H1 (cell line): ENCODE measurements at regions not wholly inside any gene's neighbourhood (a gene's known extent, or its start where the extent isn't known, plus 50 kb on each side); places are given as distances from the start of the nearest gene placed in this dataset.
A peak's percentile ranks its signal among the peaks of the same experiment; 100 is the strongest.

Experiments
- CTCF ChIA-PET: fragments of 300-600 bp; sonication (Branson Sonifier 250); formaldehyde crosslinking; loops from one replicate; lab custom pipeline; 2021; ENCODE audit not compliant: partially characterized antibody; lab: Charles Lee
- POLR2A ChIA-PET: fragments of 300-600 bp; sonication (Branson Sonifier 250); formaldehyde crosslinking; loops from one replicate; lab custom pipeline; 2021; ENCODE audit warnings: inconsistent platforms; ENCODE audit not compliant: partially characterized antibody; lab: Charles Lee
- DNase-seq, 2 experiments: peaks; one replicate each; pipeline versions ENCODE4 v3.0.0 to v3.0.0-alpha.2; 2010 to 2022; ENCODE audit warnings: low spot score in 2 of 2, low read depth in 1 of 2, mixed read lengths in 1 of 2
- FAIRE-seq: peaks from 2 replicates; lab custom pipeline; 2011; peaks lifted over from hg19 to GRCh38; lab: Jason Lieb, UNC
- H2AFZ ChIP-seq: 2 replicates; pipeline ENCODE4 v1.8.1; 2012; ENCODE audit warnings: low read length, inconsistent platforms
- H2AK5ac ChIP-seq: 2 replicates; pipeline ENCODE4 v1.6.1; 2013; ENCODE audit warnings: low read depth, low read length
- H2BK120ac ChIP-seq: replicated peaks from 2 replicates; pipeline ENCODE3; 2013; ENCODE audit warnings: low read depth, low read length, inconsistent platforms
- H2BK12ac ChIP-seq: 2 replicates; pipeline ENCODE4 v1.6.1; 2013; ENCODE audit warnings: low read depth, low read length
- H2BK15ac ChIP-seq: 2 replicates; pipeline ENCODE4 v1.6.1; 2013; ENCODE audit warnings: low read length
- H2BK20ac ChIP-seq: 2 replicates; pipeline ENCODE4 v1.6.1; 2013; ENCODE audit warnings: low read length
- H2BK5ac ChIP-seq: 2 replicates; pipeline ENCODE4 v1.6.1; 2013; ENCODE audit warnings: low read depth, low read length
- H3K14ac ChIP-seq: 2 replicates; pipeline ENCODE4 v1.6.1; 2013; ENCODE audit warnings: inconsistent platforms; ENCODE audit not compliant: insufficient read length
- H3K18ac ChIP-seq: 2 replicates; pipeline ENCODE4 v1.6.1; 2013; ENCODE audit warnings: low read length; ENCODE audit errors: extremely low read depth
- H3K23ac ChIP-seq: 2 replicates; pipeline ENCODE4 v1.6.1; 2013; ENCODE audit warnings: inconsistent platforms; ENCODE audit not compliant: insufficient read length
- H3K23me2 ChIP-seq: 2 replicates; pipeline ENCODE4 v1.6.1; 2013; ENCODE audit warnings: low read depth, low read length
- H3K27ac ChIP-seq: 2 replicates; pipeline ENCODE4 v1.6.1; 2011; ENCODE audit warnings: low read depth, low read length, inconsistent platforms
- H3K27me3 ChIP-seq, 4 experiments: replicated peaks in 1 of 4; 1 replicate in 1 of 4; 2 replicates in 3 of 4; pipeline versions ENCODE4 v1.6.1 to v1.8.1; 2011 to 2013; ENCODE audit warnings: low read length in 3 of 4, mild to moderate bottlenecking in 3 of 4, inconsistent platforms in 2 of 4, mixed read lengths in 2 of 4, moderate library complexity in 1 of 4; ENCODE audit not compliant: control insufficient read depth in 3 of 4, insufficient read depth in 3 of 4; ENCODE audit errors: extremely low read depth in 1 of 4
- H3K36me3 ChIP-seq, 4 experiments: 2 replicates each; pipeline versions ENCODE4 v1.6.1 to v1.8.1; 2011 to 2013; ENCODE audit warnings: mild to moderate bottlenecking in 4 of 4, low read length in 3 of 4, moderate library complexity in 2 of 4, control low read depth in 1 of 4, inconsistent platforms in 1 of 4; ENCODE audit not compliant: insufficient read depth in 4 of 4, control insufficient read depth in 2 of 4
- H3K4ac ChIP-seq: replicated peaks from 2 replicates; pipeline ENCODE3; 2013; ENCODE audit warnings: low read length, low read depth, mixed read lengths, inconsistent platforms; ENCODE audit not compliant: insufficient read length
- H3K4me1 ChIP-seq, 4 experiments: replicated peaks in 1 of 4; 1 replicate in 1 of 4; 2 replicates in 3 of 4; pipeline versions ENCODE4 v1.6.1 to v1.8.1; 2011 to 2013; ENCODE audit warnings: low read length in 3 of 4, inconsistent platforms in 2 of 4, mixed read lengths in 1 of 4; ENCODE audit not compliant: insufficient read depth in 4 of 4, control insufficient read depth in 3 of 4
- H3K4me2 ChIP-seq, 2 experiments: 2 replicates each; pipeline versions ENCODE4 v1.6.1 to v1.8.1; 2011 to 2013; ENCODE audit warnings: low read depth in 2 of 2, low read length in 2 of 2, control low read depth in 1 of 2, inconsistent platforms in 1 of 2, mild to moderate bottlenecking in 1 of 2; ENCODE audit not compliant: insufficient read depth in 1 of 2
- H3K4me3 ChIP-seq, 4 experiments: fragments of 200-600, 300-600 bp in 1 of 4; sonication (generic), shearing (Covaris generic), sonication (Bioruptor Twin) in 1 of 4; 2 replicates each; pipeline versions ENCODE4 v1.5.1 to v1.8.1; 2011 to 2016; ENCODE audit warnings: low read length in 4 of 4, low read depth in 3 of 4, control low read depth in 2 of 4, inconsistent platforms in 2 of 4, mild to moderate bottlenecking in 2 of 4, mixed read lengths in 1 of 4, moderate library complexity in 1 of 4; ENCODE audit not compliant: insufficient read depth in 2 of 4; ENCODE audit errors: extremely low read depth in 1 of 4
- H3K56ac ChIP-seq: replicated peaks from 2 replicates; pipeline ENCODE3; 2013; ENCODE audit warnings: low read depth, mild to moderate bottlenecking, mixed read lengths, low read length, inconsistent platforms; ENCODE audit not compliant: insufficient read length
- H3K79me1 ChIP-seq: 2 replicates; pipeline ENCODE4 v1.6.1; 2013; ENCODE audit warnings: low read depth, low read length, control low read depth
- H3K79me2 ChIP-seq, 2 experiments: 2 replicates each; pipeline versions ENCODE4 v1.6.1 to v1.8.1; 2012 to 2013; ENCODE audit warnings: low read length in 2 of 2, mild to moderate bottlenecking in 2 of 2, inconsistent platforms in 1 of 2; ENCODE audit not compliant: insufficient read depth in 2 of 2, control insufficient read depth in 1 of 2
- H3K9ac ChIP-seq, 4 experiments: replicated peaks in 1 of 4; 1 replicate in 1 of 4; 2 replicates in 3 of 4; pipeline versions ENCODE4 v1.6.1 to v1.8.1; 2011 to 2013; ENCODE audit warnings: low read depth in 3 of 4, low read length in 3 of 4, control low read depth in 2 of 4, mild to moderate bottlenecking in 2 of 4, moderate library complexity in 2 of 4, inconsistent platforms in 1 of 4; ENCODE audit errors: extremely low read depth in 1 of 4
- H3K9me3 ChIP-seq, 2 experiments: 2 replicates each; pipeline versions ENCODE4 v1.6.1 to v1.8.1; 2012 to 2013; ENCODE audit warnings: mild to moderate bottlenecking in 2 of 2, moderate library complexity in 2 of 2, control low read depth in 1 of 2, inconsistent platforms in 1 of 2, low read depth in 1 of 2, low read length in 1 of 2, mixed read lengths in 1 of 2; ENCODE audit not compliant: insufficient read depth in 2 of 2
- H4K20me1 ChIP-seq, 2 experiments: replicated peaks in 1 of 2; 2 replicates each; pipeline versions ENCODE3 to v1.8.1; 2011 to 2013; ENCODE audit warnings: inconsistent platforms in 2 of 2, low read length in 2 of 2, mild to moderate bottlenecking in 1 of 2; ENCODE audit not compliant: insufficient read depth in 2 of 2, control insufficient read depth in 1 of 2
- H4K5ac ChIP-seq: 2 replicates; pipeline ENCODE4 v1.6.1; 2013; ENCODE audit warnings: low read length, low read depth, mixed read lengths, inconsistent platforms; ENCODE audit not compliant: insufficient read length
- H4K8ac ChIP-seq: 2 replicates; pipeline ENCODE4 v1.8.0; 2013; ENCODE audit warnings: mild to moderate bottlenecking, moderate library complexity, low read length, inconsistent platforms; ENCODE audit not compliant: insufficient read depth; ENCODE audit errors: extremely low read depth
- H4K91ac ChIP-seq: replicated peaks from 2 replicates; pipeline ENCODE3; 2013; ENCODE audit warnings: low read length, mixed read lengths, inconsistent platforms; ENCODE audit not compliant: insufficient read length
- CEBPB ChIP-seq: IDR thresholded peaks from 2 replicates; pipeline ENCODE4 v1.6.1; 2012; ENCODE audit warnings: low read depth, low read length
- KDM1A ChIP-seq: fragments of 200-600, 300-600 bp; sonication (generic); IDR thresholded peaks from 2 replicates; pipeline ENCODE4 v1.7.1; 2016; ENCODE audit warnings: mild to moderate bottlenecking, low read length, borderline replicate concordance
- WGBS, 2 experiments: shearing (Covaris generic) in 1 of 2; methylation state at CpG; one replicate each; pipeline versions ENCODE4 v1.1.6 to v1.1.7; 2013 to 2015; ENCODE audit warnings: low lambda C conversion rate in 2 of 2, mixed read lengths in 2 of 2, inconsistent platforms in 1 of 2, low coverage in 1 of 2, missing lambda C conversion rate in 1 of 2; ENCODE audit not compliant: insufficient replicate concordance in 2 of 2, insufficient coverage in 1 of 2, insufficient read length in 1 of 2; ENCODE audit errors: extremely low coverage in 1 of 2, missing lambda C conversion rate in 1 of 2; 5-methylcytosine and 5-hydroxymethylcytosine counted together

GRCh38 chr10:3972460-3973301 is 187.7 kb upstream of the KLF6 start:
- Histone ChIP-seq H2BK15ac (no peak overlapping the region), H4K91ac (no peak overlapping the region), H3K4ac (no peak overlapping the region), H2BK5ac (no peak overlapping the region), H3K79me2 (no peaks in the 10 kb centered on the region), H4K8ac (no peak overlapping the region; the same call in 1 of the 2 replicates), H4K20me1 (no peaks in the 10 kb centered on the region), H3K9me3 (no peaks in the 10 kb centered on the region; a peak in 1 of 4 replicates), H4K5ac (no peak overlapping the region), H3K23ac (no peak overlapping the region), H3K4me3 (no peak overlapping the region), H2BK120ac (no peak overlapping the region), H3K27ac (no peak overlapping the region), H3K9ac (no peak overlapping the region; a peak in 1 of 7 replicates), H2BK20ac (no peak overlapping the region), H3K36me3 (no peaks in the 10 kb centered on the region), H3K14ac (no peak overlapping the region), H3K18ac (no peak overlapping the region), H2AK5ac (no peak overlapping the region), H3K23me2 (no peaks in the 10 kb centered on the region), H2AFZ (peak overlapping the region; percentile 73; the same call in 1 of the 2 replicates), H3K56ac (no peak overlapping the region), H2BK12ac (no peak overlapping the region), H3K27me3 (no peaks in the 10 kb centered on the region), H3K79me1 (no peaks in the 10 kb centered on the region), H3K4me2 (no peak overlapping the region), H3K4me1 (no peaks in the 10 kb centered on the region)
- DNase-seq (no peak), FAIRE-seq (no peak)
- CTCF ChIA-PET = no interaction called here
- 86% methylated on average over 5 of the region's 5 CpGs; no CpG with 5 or more reads in 1 of the 2 experiments for WGBS, 2 experiments
- POLR2A ChIA-PET = no interaction called here
- no peak for TF ChIP-seq CEBPB
- no peak for TF ChIP-seq KDM1A
